HEK293 (cell line): ENCODE measurements at regions not wholly inside any gene's neighbourhood (a gene's known extent, or its start where the extent isn't known, plus 50 kb on each side); places are given as distances from the start of the nearest gene placed in this dataset.

ENCODE experiments used
- CTCF ChIA-PET: fragments of 350-600 bp; formaldehyde crosslinking; extraction: SDS; loops from one replicate; lab custom pipeline; 2021; ENCODE audit warnings: antibody characterized with exemption; lab: Yijun Ruan, JAX
- POLR2A ChIA-PET: fragments of 300-600 bp; formaldehyde crosslinking; extraction: SDS; loops from one replicate; lab custom pipeline; 2020; ENCODE audit warnings: antibody characterized with exemption, inconsistent platforms; lab: Yijun Ruan, JAX
- H3K27ac ChIP-seq: fragments of 200-500 bp; sonication (Bioruptor generic); 2 replicates; pipeline ENCODE4 v1.5.1; 2014; ENCODE audit warnings: low read depth, low read length, control low read depth, inconsistent platforms; ENCODE audit errors: extremely low read depth
- H3K36me3 ChIP-seq, 2 experiments: fragments of 200-500 bp in 1 of 2; sonication (Bioruptor generic) in 1 of 2; 1 replicate in 1 of 2; 2 replicates in 1 of 2; pipeline ENCODE4 v1.5.1; 2014 to 2017; ENCODE audit warnings: inconsistent platforms in 2 of 2, low read length in 2 of 2; ENCODE audit not compliant: control insufficient read depth in 2 of 2, insufficient read depth in 1 of 2
- H3K4me1 ChIP-seq: fragments of 200-500 bp; sonication (Bioruptor generic); 2 replicates; pipeline ENCODE4 v1.5.1; 2014; ENCODE audit warnings: mild to moderate bottlenecking, low read length, inconsistent platforms; ENCODE audit not compliant: control insufficient read depth, insufficient read depth
- H3K4me3 ChIP-seq: 2 replicates; pipeline ENCODE4 v1.5.1; 2011; ENCODE audit warnings: low read depth, mild to moderate bottlenecking, control low read depth, low read length, moderate library complexity
- H3K9me3 ChIP-seq: fragments of 200-500 bp; sonication (Bioruptor generic); 2 replicates; pipeline ENCODE4 v1.5.1; 2014; ENCODE audit warnings: low read depth, low read length, inconsistent platforms; ENCODE audit not compliant: control insufficient read depth, insufficient read depth
- BCL11A ChIP-seq: fragments of 450-650 bp; formaldehyde crosslinking; IDR thresholded peaks from 2 replicates; pipeline ENCODE4 v1.5.1; 2016; ENCODE audit warnings: low read depth, missing biosample characterization, missing genetic modification characterization
- GFI1B ChIP-seq: fragments of 450-650 bp; formaldehyde crosslinking; IDR thresholded peaks from 2 replicates; pipeline ENCODE4 v1.5.1; 2016; ENCODE audit warnings: missing biosample characterization, missing genetic modification characterization
- KLF7 ChIP-seq: fragments of 450-650 bp; formaldehyde crosslinking; IDR thresholded peaks from 2 replicates; pipeline ENCODE4 v1.5.1; 2016; ENCODE audit warnings: missing biosample characterization, missing genetic modification characterization, borderline replicate concordance
- KLF9 ChIP-seq: fragments of 450-650 bp; formaldehyde crosslinking; IDR thresholded peaks from 2 replicates; pipeline ENCODE4 v1.5.1; 2016; ENCODE audit warnings: missing biosample characterization, missing genetic modification characterization, low read depth
- TCF7L2 ChIP-seq: IDR thresholded peaks from 2 replicates; pipeline ENCODE4 v1.6.1; 2011; ENCODE audit warnings: low read depth, mild to moderate bottlenecking, inconsistent platforms, low read length, moderate library complexity, borderline replicate concordance
- TRIM28 ChIP-seq: IDR thresholded peaks from 2 replicates; pipeline ENCODE4 v1.6.1; 2011; ENCODE audit warnings: low read length, control low read depth, borderline replicate concordance
- YY2 ChIP-seq: fragments of 450-650 bp; formaldehyde crosslinking; IDR thresholded peaks from 2 replicates; pipeline ENCODE4 v1.5.1; 2016; ENCODE audit warnings: missing biosample characterization, missing genetic modification characterization
- ZBTB10 ChIP-seq: fragments of 450-650 bp; formaldehyde crosslinking; IDR thresholded peaks from 2 replicates; pipeline ENCODE4 v1.5.1; 2016; ENCODE audit warnings: missing biosample characterization, missing genetic modification characterization
- ZBTB26 ChIP-seq: fragments of 450-650 bp; formaldehyde crosslinking; optimal IDR thresholded peaks from 2 replicates; pipeline ENCODE3; 2016; ENCODE audit warnings: missing biosample characterization, mild to moderate bottlenecking, missing genetic modification characterization
- ZFP3 ChIP-seq: fragments of 450-650 bp; formaldehyde crosslinking; IDR thresholded peaks from 2 replicates; pipeline ENCODE4 v1.5.1; 2016; ENCODE audit warnings: low read depth, missing biosample characterization, missing genetic modification characterization
- ZNF10 ChIP-seq: fragments of 450-650 bp; formaldehyde crosslinking; IDR thresholded peaks from 2 replicates; pipeline ENCODE4 v1.5.1; 2017; ENCODE audit warnings: missing biosample characterization, missing genetic modification characterization
- ZNF133 ChIP-seq: fragments of 450-650 bp; formaldehyde crosslinking; IDR thresholded peaks from 2 replicates; pipeline ENCODE4 v1.5.1; 2016; ENCODE audit warnings: missing biosample characterization, missing genetic modification characterization
- ZNF175 ChIP-seq: fragments of 450-650 bp; formaldehyde crosslinking; IDR thresholded peaks from 2 replicates; pipeline ENCODE4 v1.5.1; 2016; ENCODE audit warnings: missing biosample characterization, missing genetic modification characterization
- ZNF266 ChIP-seq: fragments of 450-650 bp; formaldehyde crosslinking; IDR thresholded peaks from 2 replicates; pipeline ENCODE4 v1.5.1; 2016; ENCODE audit warnings: missing biosample characterization, missing genetic modification characterization, low read depth
- ZNF37A ChIP-seq: fragments of 450-650 bp; IDR thresholded peaks from 2 replicates; pipeline ENCODE4 v1.5.1; 2018; ENCODE audit warnings: missing biosample characterization, missing genetic modification characterization
- ZNF404 ChIP-seq: fragments of 450-650 bp; formaldehyde crosslinking; IDR thresholded peaks from 2 replicates; pipeline ENCODE4 v1.5.1; 2017; ENCODE audit warnings: missing biosample characterization, missing genetic modification characterization
- ZNF426 ChIP-seq: fragments of 450-650 bp; formaldehyde crosslinking; IDR thresholded peaks from 2 replicates; pipeline ENCODE4 v1.5.1; 2017; ENCODE audit warnings: missing biosample characterization, missing genetic modification characterization, mild to moderate bottlenecking, inconsistent platforms, moderate library complexity
- ZNF518A ChIP-seq: fragments of 450-650 bp; formaldehyde crosslinking; conservative IDR thresholded peaks from 2 replicates; pipeline ENCODE4 v1.5.1; 2016; ENCODE audit warnings: low read depth, missing biosample characterization, missing genetic modification characterization
- ZNF544 ChIP-seq: fragments of 450-650 bp; formaldehyde crosslinking; IDR thresholded peaks from 2 replicates; pipeline ENCODE4 v1.5.0; 2017; ENCODE audit warnings: missing biosample characterization, missing genetic modification characterization
- ZNF548 ChIP-seq: fragments of 450-650 bp; formaldehyde crosslinking; IDR thresholded peaks from 2 replicates; pipeline ENCODE4 v1.5.1; 2016; ENCODE audit warnings: missing biosample characterization, missing genetic modification characterization
- ZNF560 ChIP-seq: fragments of 450-650 bp; formaldehyde crosslinking; IDR thresholded peaks from 2 replicates; pipeline ENCODE4 v1.5.1; 2017; ENCODE audit warnings: missing biosample characterization, missing genetic modification characterization, borderline replicate concordance
- ZNF626 ChIP-seq: fragments of 450-650 bp; sonication (Bioruptor Pico); formaldehyde crosslinking; IDR thresholded peaks from 2 replicates; pipeline ENCODE4 v1.5.1; 2018; ENCODE audit warnings: missing biosample characterization, missing genetic modification characterization, inconsistent platforms
- ZNF629 ChIP-seq: fragments of 450-650 bp; formaldehyde crosslinking; IDR thresholded peaks from 2 replicates; pipeline ENCODE4 v1.5.1; 2017; ENCODE audit warnings: missing biosample characterization, missing genetic modification characterization
- ZNF76 ChIP-seq: fragments of 450-650 bp; formaldehyde crosslinking; IDR thresholded peaks from 2 replicates; pipeline ENCODE4; 2016; ENCODE audit warnings: low read depth, missing biosample characterization, missing genetic modification characterization, borderline replicate concordance
- ZNF791 ChIP-seq: fragments of 450-650 bp; formaldehyde crosslinking; IDR thresholded peaks from 2 replicates; pipeline ENCODE4 v1.5.1; 2016; ENCODE audit warnings: missing biosample characterization, missing genetic modification characterization
- ZNF843 ChIP-seq: fragments of 450-650 bp; formaldehyde crosslinking; IDR thresholded peaks from 2 replicates; pipeline ENCODE4 v1.5.1; 2016; ENCODE audit warnings: missing biosample characterization, missing genetic modification characterization
- ZXDB ChIP-seq: fragments of 450-650 bp; formaldehyde crosslinking; IDR thresholded peaks from 2 replicates; pipeline ENCODE4 v1.5.1; 2016; ENCODE audit warnings: missing biosample characterization, missing genetic modification characterization

- no peak overlapping the region for H3K4me3 ChIP-seq
- CTCF ChIA-PET = no interaction called here
- POLR2A ChIA-PET = no interaction called here
- TF ChIP-seq ZBTB10 (tag by site-specific recombination) (no peak), TRIM28 (no peak), ZNF133 (no peak), ZNF76 (tag by site-specific recombination) (no peak), ZNF560 (tag by site-specific recombination) (no peak), ZNF37A (no peak), ZBTB26 (tag by site-specific recombination) (no peak), ZNF843 (tag by site-specific recombination) (no peak), YY2 (no peak), TCF7L2 (no peak), ZNF544 (tag by site-specific recombination) (no peak), KLF9 (no peak), ZNF791 (no peak)
- no peaks in the 10 kb centered on the region for H3K36me3 ChIP-seq
- H3K9me3 ChIP-seq = no peaks in the 10 kb centered on the region
- no peak overlapping the region for H3K27ac ChIP-seq
- H3K4me1 ChIP-seq = no peaks in the 10 kb centered on the region
Measured at GRCh38 chr4:96486563-96486962, 646.7 kb downstream of the PDHA2 start.

GRCh38 chr4:96497621-96498020 is 657.7 kb downstream of the PDHA2 start:
- H3K4me3 ChIP-seq = no peak overlapping the region
- H3K4me1 ChIP-seq = no peaks in the 10 kb centered on the region
- no peak overlapping the region for H3K27ac ChIP-seq
- no peaks in the 10 kb centered on the region for H3K9me3 ChIP-seq
- TF ChIP-seq ZNF10 (tag by site-specific recombination) (no peak), ZNF404 (tag by site-specific recombination) (no peak), BCL11A (tag by site-specific recombination) (no peak), ZXDB (tag by site-specific recombination) (no peak), ZNF629 (tag by site-specific recombination) (no peak), ZNF426 (tag by site-specific recombination) (no peak), ZNF626 (tag by site-specific recombination) (no peak), ZNF175 (no peak), ZNF548 (tag by site-specific recombination) (no peak), ZNF518A (tag by site-specific recombination) (no peak), ZNF266 (no peak), KLF7 (tag by site-specific recombination) (no peak), GFI1B (no peak), ZFP3 (tag by site-specific recombination) (no peak)
- POLR2A ChIA-PET = no interaction called here
- no peaks in the 10 kb centered on the region for H3K36me3 ChIP-seq
- CTCF ChIA-PET = no interaction called here
